DOHH2 (cell line): ENCODE measurements at regions not wholly inside any gene's neighbourhood (a gene's known extent, or its start where the extent isn't known, plus 50 kb on each side); places are given as distances from the start of the nearest gene placed in this dataset.

Source experiments
- H3F3A ChIP-seq: fragments of 200-600 bp; sonication (generic), shearing (Covaris generic); 2 replicates; pipeline ENCODE4 v1.6.0; 2016; ENCODE audit warnings: antibody characterized with exemption, mild to moderate bottlenecking; ENCODE audit not compliant: control insufficient read depth, insufficient read depth
- H3K27ac ChIP-seq: fragments of 200-600 bp; sonication (generic); 2 replicates; pipeline ENCODE4 v1.5.1; 2014; ENCODE audit warnings: low read depth, mild to moderate bottlenecking, low read length, moderate library complexity
- H3K27me3 ChIP-seq: fragments of 200-600 bp; sonication (generic); 2 replicates; pipeline ENCODE4 v1.6.1; 2014; ENCODE audit warnings: mild to moderate bottlenecking, low read length, mixed read lengths; ENCODE audit not compliant: control insufficient read depth
- H3K36me3 ChIP-seq: fragments of 200-600 bp; sonication (generic); 2 replicates; pipeline ENCODE4 v1.6.1; 2014; ENCODE audit warnings: mild to moderate bottlenecking, low read length, moderate library complexity, mixed read lengths; ENCODE audit not compliant: control insufficient read depth
- H3K4me1 ChIP-seq: fragments of 200-600 bp; sonication (generic); 2 replicates; pipeline ENCODE4 v1.6.1; 2014; ENCODE audit warnings: mild to moderate bottlenecking, low read length, mixed read lengths; ENCODE audit not compliant: control insufficient read depth
- H3K4me2 ChIP-seq: fragments of 200-600 bp; sonication (generic); 2 replicates; pipeline ENCODE4 v1.6.0; 2014; ENCODE audit warnings: mild to moderate bottlenecking, low read length, moderate library complexity
- H3K4me3 ChIP-seq: fragments of 200-600 bp; sonication (generic); 2 replicates; pipeline ENCODE4 v1.5.1; 2014; ENCODE audit warnings: mild to moderate bottlenecking, low read length, mixed read lengths
- H3K79me2 ChIP-seq: fragments of 200-600 bp; sonication (generic); 2 replicates; pipeline ENCODE4 v1.6.1; 2014; ENCODE audit warnings: mild to moderate bottlenecking, low read length, mixed read lengths; ENCODE audit not compliant: control insufficient read depth
- H3K9me2 ChIP-seq: fragments of 200-600 bp; sonication (generic); replicated peaks from 2 replicates; pipeline ENCODE4 v1.6.1; 2014; ENCODE audit warnings: mild to moderate bottlenecking, low read length, mixed read lengths; ENCODE audit not compliant: control insufficient read depth
- H3K9me3 ChIP-seq: fragments of 200-600 bp; sonication (generic); 2 replicates; pipeline ENCODE4 v1.6.1; 2014; ENCODE audit warnings: antibody characterized with exemption, low read length, mixed read lengths; ENCODE audit not compliant: control insufficient read depth, insufficient read depth
- H4K20me1 ChIP-seq: fragments of 200-600 bp; sonication (generic); 2 replicates; pipeline ENCODE4 v1.6.0; 2014; ENCODE audit warnings: low read depth, mild to moderate bottlenecking, antibody characterized with exemption, low read length, moderate library complexity; ENCODE audit not compliant: control insufficient read depth, insufficient read depth
- EZH2phosphoT487 ChIP-seq: fragments of 200-600 bp; sonication (generic); IDR thresholded peaks from 2 replicates; pipeline ENCODE4 v1.6.1; 2017; ENCODE audit warnings: borderline replicate concordance, mild to moderate bottlenecking, antibody characterized with exemption, low read length, moderate library complexity, mixed read lengths
- TF ChIP-seq, protein P1 (sequence below): fragments of 200-600 bp; sonication (generic); IDR thresholded peaks from one replicate; pipeline ENCODE4 v1.5.1; 2014; ENCODE audit warnings: antibody characterized with exemption, mild to moderate bottlenecking, low read depth, low read length; ENCODE audit not compliant: poor library complexity, severe bottlenecking

DNA sequence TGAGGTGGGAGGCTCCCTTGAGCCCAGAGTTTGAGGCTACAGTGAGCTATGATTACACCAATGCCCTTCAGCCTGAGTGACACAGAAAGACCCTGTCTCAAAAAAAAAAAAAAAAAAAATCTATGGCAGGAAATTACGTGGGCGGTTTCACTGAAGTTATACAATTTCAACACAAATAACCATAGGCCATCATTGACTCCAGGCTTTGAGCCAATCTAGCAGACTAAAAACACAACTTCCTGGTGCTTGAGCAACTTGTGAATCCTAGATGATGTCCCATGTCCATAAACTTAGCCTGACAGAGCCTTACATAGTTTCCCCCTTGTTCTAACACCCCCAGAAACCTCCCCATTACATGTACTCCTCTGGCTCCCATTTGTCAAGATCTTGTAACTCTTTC is 131.8 kb downstream of the QRSL1 start:
- 0 out of 2 replicates have a peak, but pooled peaks cover 4% of the 10 kb centered on the region for H3K9me3 ChIP-seq
- H3K79me2 ChIP-seq = no peaks in the 10 kb centered on the region
- no peaks in the 10 kb centered on the region for H3F3A ChIP-seq
- H3K4me3 ChIP-seq = no peak overlapping the region
- no peaks in the 10 kb centered on the region for H3K27me3 ChIP-seq
- peaks cover 13% of the 10 kb centered on the region for H3K4me1 ChIP-seq
- H3K4me2 ChIP-seq = no peak overlapping the region
- H3K36me3 ChIP-seq = no peaks in the 10 kb centered on the region
- TF ChIP-seq EZH2phosphoT487 = no peak
- TF ChIP-seq, protein P1, sequence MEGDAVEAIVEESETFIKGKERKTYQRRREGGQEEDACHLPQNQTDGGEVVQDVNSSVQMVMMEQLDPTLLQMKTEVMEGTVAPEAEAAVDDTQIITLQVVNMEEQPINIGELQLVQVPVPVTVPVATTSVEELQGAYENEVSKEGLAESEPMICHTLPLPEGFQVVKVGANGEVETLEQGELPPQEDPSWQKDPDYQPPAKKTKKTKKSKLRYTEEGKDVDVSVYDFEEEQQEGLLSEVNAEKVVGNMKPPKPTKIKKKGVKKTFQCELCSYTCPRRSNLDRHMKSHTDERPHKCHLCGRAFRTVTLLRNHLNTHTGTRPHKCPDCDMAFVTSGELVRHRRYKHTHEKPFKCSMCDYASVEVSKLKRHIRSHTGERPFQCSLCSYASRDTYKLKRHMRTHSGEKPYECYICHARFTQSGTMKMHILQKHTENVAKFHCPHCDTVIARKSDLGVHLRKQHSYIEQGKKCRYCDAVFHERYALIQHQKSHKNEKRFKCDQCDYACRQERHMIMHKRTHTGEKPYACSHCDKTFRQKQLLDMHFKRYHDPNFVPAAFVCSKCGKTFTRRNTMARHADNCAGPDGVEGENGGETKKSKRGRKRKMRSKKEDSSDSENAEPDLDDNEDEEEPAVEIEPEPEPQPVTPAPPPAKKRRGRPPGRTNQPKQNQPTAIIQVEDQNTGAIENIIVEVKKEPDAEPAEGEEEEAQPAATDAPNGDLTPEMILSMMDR = no peak
- no peak overlapping the region for H3K27ac ChIP-seq
- H4K20me1 ChIP-seq = no peaks in the 10 kb centered on the region
- H3K9me2 ChIP-seq = no peaks in the 10 kb centered on the region

DNA sequence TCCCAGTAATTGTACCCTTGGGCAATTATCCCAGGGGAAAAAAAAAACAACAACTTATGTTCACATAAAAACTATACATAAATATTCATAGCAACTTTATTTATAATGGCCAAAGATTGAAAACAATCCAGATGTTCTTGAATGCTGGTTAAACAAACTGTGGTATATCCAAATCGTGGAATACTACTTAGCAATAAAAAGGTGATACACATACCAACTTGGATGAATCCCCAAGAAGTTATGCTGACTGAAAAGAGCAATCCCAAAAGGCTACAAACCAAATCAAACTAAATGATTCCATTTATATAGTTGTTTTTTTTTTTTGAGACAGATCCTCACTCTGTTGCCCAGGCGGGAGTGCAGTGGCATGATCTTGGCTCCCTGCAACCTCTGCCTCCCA is 129.7 kb downstream of the QRSL1 start:
- H3K4me1 ChIP-seq = no peaks in the 10 kb centered on the region
- no peak overlapping the region for H3K4me3 ChIP-seq
- H4K20me1 ChIP-seq = no peaks in the 10 kb centered on the region
- no peaks in the 10 kb centered on the region for H3K36me3 ChIP-seq
- no peaks in the 10 kb centered on the region for H3K9me3 ChIP-seq
- no peaks in the 10 kb centered on the region for H3K27me3 ChIP-seq
- no peaks in the 10 kb centered on the region for H3K79me2 ChIP-seq
- TF ChIP-seq, protein P1 = no peak
- TF ChIP-seq EZH2phosphoT487 = no peak
- no peak overlapping the region for H3K27ac ChIP-seq
- H3K9me2 ChIP-seq = no peaks in the 10 kb centered on the region
- no peak overlapping the region for H3K4me2 ChIP-seq
- no peaks in the 10 kb centered on the region for H3F3A ChIP-seq

DNA sequence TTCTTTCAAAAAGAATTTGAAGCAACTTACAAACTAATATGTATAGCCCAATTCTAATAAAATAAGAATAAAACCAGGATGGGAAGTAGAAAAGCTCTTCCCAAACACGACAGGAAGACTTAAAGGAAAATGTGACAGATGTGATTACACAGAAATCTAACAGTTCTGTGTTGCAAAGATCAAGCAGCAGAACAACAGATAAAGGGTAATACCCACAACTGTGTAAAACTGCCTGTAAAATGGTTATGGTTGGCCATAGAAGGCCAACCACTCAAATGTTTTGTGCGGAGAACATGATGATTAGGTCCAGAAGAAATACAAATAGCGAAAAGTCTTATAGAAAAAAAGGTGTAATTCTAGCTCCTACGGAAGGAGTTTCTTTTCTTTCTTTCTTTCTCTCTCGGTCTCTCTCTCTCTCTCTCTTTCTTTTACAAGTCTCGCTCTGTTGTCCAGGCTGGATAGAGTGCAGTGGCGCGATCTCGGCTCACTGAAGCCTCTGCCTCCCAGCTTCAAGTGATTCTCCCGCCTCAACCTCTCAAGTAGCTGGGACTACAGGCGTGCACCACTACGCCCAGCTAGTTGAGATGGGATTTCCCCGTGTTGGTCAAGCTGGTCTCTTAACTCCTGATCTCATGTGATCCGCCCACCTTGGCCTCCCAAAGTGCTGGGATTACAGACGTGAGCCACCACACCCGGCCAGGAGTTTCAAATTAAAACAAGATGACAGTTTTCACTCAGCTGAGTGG is 128.5 kb downstream of the QRSL1 start:
- Histone ChIP-seq H4K20me1 (no peaks in the 10 kb centered on the region), H3K27me3 (no peaks in the 10 kb centered on the region), H3K4me1 (no peaks in the 10 kb centered on the region), H3K4me2 (no peak overlapping the region), H3K9me2 (no peaks in the 10 kb centered on the region), H3K36me3 (no peaks in the 10 kb centered on the region), H3K9me3 (no peaks in the 10 kb centered on the region), H3K79me2 (no peaks in the 10 kb centered on the region), H3K4me3 (no peak overlapping the region), H3K27ac (no peak overlapping the region), H3F3A (no peaks in the 10 kb centered on the region)
- no peak for TF ChIP-seq EZH2phosphoT487
- TF ChIP-seq, protein P1 = no peak
